ENCODE measurements at regions not wholly inside any gene's neighbourhood (a gene's known extent, or its start where the extent isn't known, plus 50 kb on each side); places are given as distances from the start of the nearest gene placed in this dataset.

DNA sequence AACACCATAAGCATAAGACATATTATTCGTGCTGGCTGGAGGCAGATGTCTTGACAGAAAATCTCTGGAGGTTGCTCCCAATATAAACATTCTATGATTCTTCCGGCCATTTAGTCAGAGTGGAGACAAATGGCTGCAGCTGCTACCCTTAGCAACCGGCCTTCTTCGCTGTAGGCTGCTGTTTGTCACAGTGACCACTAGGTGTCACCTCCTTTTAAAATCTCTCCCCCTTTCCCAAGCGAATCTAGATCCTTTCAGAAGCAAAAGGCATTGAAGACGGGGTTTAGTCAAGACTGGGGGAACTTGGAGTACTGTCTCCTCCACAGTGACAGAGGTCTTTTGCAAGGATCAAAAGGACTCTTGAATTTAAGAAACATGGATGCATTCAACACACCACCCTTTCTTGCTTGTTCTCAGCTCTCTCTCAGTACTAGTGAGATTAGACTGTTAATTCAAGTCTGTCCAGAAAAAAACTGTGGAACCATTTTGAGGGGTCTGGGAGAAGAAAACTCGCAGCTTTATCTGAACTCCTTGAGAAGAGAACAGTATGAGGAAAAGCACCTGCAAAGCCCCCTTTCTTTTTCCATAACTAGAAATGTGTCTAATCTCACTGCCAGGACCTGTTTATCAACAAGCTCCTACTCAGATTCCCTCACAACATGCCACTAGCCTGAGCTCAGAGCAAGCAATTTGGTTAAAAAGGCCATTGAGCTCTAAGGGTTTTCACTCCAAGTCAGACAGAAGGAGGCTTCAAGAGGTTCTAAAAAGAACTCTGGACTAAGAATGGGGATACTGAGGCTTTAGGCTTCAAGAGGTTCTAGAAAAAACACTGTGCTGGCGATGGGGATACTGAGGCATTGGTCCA lies 408.3 kb upstream of the PLXNA2 start:
- no peaks in the 10 kb centered on the region for H3K79me2 ChIP-seq (ENCODE audit: control insufficient read depth, insufficient read depth, low read length, poor library complexity)
- no peak overlapping the region for H4K12ac ChIP-seq (ENCODE audit: low read depth, low read length)
- no peak overlapping the region for H2AFZ ChIP-seq (ENCODE audit: insufficient read depth, low read length, poor library complexity)
- DNase-seq: peak; percentile 56 to 80
- H2BK12ac ChIP-seq (ENCODE audit: low read length): peak overlapping the region; percentile 68
- H2BK120ac ChIP-seq (ENCODE audit: insufficient read depth, low read length, poor library complexity): peak overlapping the region; percentile 28
- no peak overlapping the region for H3K27ac ChIP-seq (ENCODE audit: low read depth, low read length)
- WGBS (ENCODE audit: extremely low coverage, insufficient coverage, insufficient read length): no CpG with 5 or more reads among the region's 8 CpGs
- no peak overlapping the region for H3K4ac ChIP-seq (ENCODE audit: low read depth, low read length)
- H3K79me1 ChIP-seq (ENCODE audit: low read length): peaks cover 3% of the 10 kb centered on the region
- no peak overlapping the region for H3K18ac ChIP-seq (ENCODE audit: low read length)
- H3K4me3 ChIP-seq (ENCODE audit: low read depth, low read length): no peak overlapping the region
- H2BK5ac ChIP-seq (ENCODE audit: low read depth, low read length, poor library complexity): peak overlapping the region; percentile 57
- no peaks in the 10 kb centered on the region for H3K36me3 ChIP-seq (ENCODE audit: control insufficient read depth in 1 of 2, insufficient read depth in 2 of 2, low read length in 2 of 2)
- H3K4me2 ChIP-seq (ENCODE audit: low read length): no peak overlapping the region
- peak overlapping the region; percentile 90 for H2AK5ac ChIP-seq (ENCODE audit: low read length)
- no peak overlapping the region for H3K14ac ChIP-seq (ENCODE audit: low read length)
- H3K9ac ChIP-seq (ENCODE audit: low read length): no peak overlapping the region
- H3K27me3 ChIP-seq (ENCODE audit: insufficient read depth, low read length): no peaks in the 10 kb centered on the region
- peak overlapping the region; percentile 91 for H4K91ac ChIP-seq (ENCODE audit: low read depth, low read length)
- H3K23ac ChIP-seq (ENCODE audit: low read length): no peak overlapping the region
- H3K4me1 ChIP-seq (ENCODE audit: control insufficient read depth in 1 of 2, insufficient read depth in 2 of 2, low read length in 2 of 2): peaks cover 3% of the 10 kb centered on the region in 2 experiments
- peak overlapping the region; percentile 55 for H4K8ac ChIP-seq (ENCODE audit: low read depth, low read length)
- no peaks in the 10 kb centered on the region for H3K9me3 ChIP-seq (ENCODE audit: insufficient read depth, low read depth, low read length)

DNA sequence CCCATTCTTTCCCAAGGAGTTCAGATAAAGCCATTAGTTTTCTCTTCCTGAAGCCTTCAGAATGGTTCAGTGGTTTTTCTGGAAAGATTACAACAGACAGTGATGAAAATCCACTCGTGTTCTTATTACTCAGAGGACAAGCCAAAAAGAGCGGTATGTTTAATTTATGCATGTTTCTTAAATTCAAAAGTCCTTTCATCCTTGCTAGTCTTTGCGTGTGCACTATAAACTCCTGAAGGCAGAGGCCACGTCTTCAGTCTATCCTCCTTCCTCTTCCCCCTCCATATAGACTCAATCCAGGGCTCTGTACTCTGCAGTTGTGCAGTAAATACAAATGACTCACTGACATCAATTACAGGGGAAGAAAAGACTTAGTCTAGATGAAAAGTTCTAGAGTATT lies 409.2 kb upstream of the PLXNA2 start:
- H2BK120ac ChIP-seq (ENCODE audit: insufficient read depth, low read length, poor library complexity): no peak overlapping the region
- no peak overlapping the region for H4K12ac ChIP-seq (ENCODE audit: low read depth, low read length)
- no peak overlapping the region for H2AK5ac ChIP-seq (ENCODE audit: low read length)
- H3K23ac ChIP-seq (ENCODE audit: low read length): no peak overlapping the region
- WGBS (ENCODE audit: extremely low coverage, insufficient coverage, insufficient read length): no CpG with 5 or more reads among the region's 4 CpGs
- no peak overlapping the region for H3K9ac ChIP-seq (ENCODE audit: low read length)
- H3K14ac ChIP-seq (ENCODE audit: low read length): no peak overlapping the region
- H3K4me2 ChIP-seq (ENCODE audit: low read length): no peak overlapping the region
- H3K27ac ChIP-seq (ENCODE audit: low read depth, low read length): no peak overlapping the region
- no peak overlapping the region for H3K4ac ChIP-seq (ENCODE audit: low read depth, low read length)
- no peaks in the 10 kb centered on the region for H3K79me2 ChIP-seq (ENCODE audit: control insufficient read depth, insufficient read depth, low read length, poor library complexity)
- peaks cover 3% of the 10 kb centered on the region for H3K79me1 ChIP-seq (ENCODE audit: low read length)
- H3K18ac ChIP-seq (ENCODE audit: low read length): no peak overlapping the region
- no peak overlapping the region for H3K4me3 ChIP-seq (ENCODE audit: low read depth, low read length)
- no peak overlapping the region for H2BK12ac ChIP-seq (ENCODE audit: low read length)
- DNase-seq: no peak
- H3K9me3 ChIP-seq (ENCODE audit: insufficient read depth, low read depth, low read length): no peaks in the 10 kb centered on the region
- H4K91ac ChIP-seq (ENCODE audit: low read depth, low read length): no peak overlapping the region
- no peak overlapping the region for H4K8ac ChIP-seq (ENCODE audit: low read depth, low read length)
- no peaks in the 10 kb centered on the region for H3K27me3 ChIP-seq (ENCODE audit: insufficient read depth, low read length)
- H2AFZ ChIP-seq (ENCODE audit: insufficient read depth, low read length, poor library complexity): no peak overlapping the region
- peaks cover 3% of the 10 kb centered on the region in 2 experiments for H3K4me1 ChIP-seq (ENCODE audit: control insufficient read depth in 1 of 2, insufficient read depth in 2 of 2, low read length in 2 of 2)
- no peaks in the 10 kb centered on the region for H3K36me3 ChIP-seq (ENCODE audit: control insufficient read depth in 1 of 2, insufficient read depth in 2 of 2, low read length in 2 of 2)
- no peak overlapping the region for H2BK5ac ChIP-seq (ENCODE audit: low read depth, low read length, poor library complexity)

DNA sequence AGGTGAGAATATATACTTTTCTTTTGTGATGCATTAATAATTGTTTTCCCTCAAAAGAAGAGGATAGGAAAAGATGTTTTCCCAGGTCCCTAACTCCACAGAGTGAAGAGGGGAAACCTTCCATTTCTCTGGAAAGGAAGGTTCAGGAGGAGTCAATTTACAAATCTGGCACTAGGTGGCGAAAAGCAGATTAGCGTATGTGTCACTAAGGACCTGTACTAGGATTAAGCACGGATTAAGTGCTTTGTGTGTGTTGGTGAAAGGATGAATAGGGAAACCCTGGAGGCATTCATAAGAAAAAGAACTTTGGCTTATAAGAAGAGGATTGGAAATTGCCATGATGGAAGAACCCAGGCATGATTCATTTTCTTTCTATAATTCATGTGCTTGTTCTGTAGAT lies 410.1 kb upstream of the PLXNA2 start:
- Histone ChIP-seq H3K4me1 (ENCODE audit: control insufficient read depth in 1 of 2, insufficient read depth in 2 of 2, low read length in 2 of 2) (peaks cover 3% of the 10 kb centered on the region in 2 experiments), H3K9me3 (ENCODE audit: insufficient read depth, low read depth, low read length) (no peaks in the 10 kb centered on the region), H3K4me2 (ENCODE audit: low read length) (no peak overlapping the region), H3K79me1 (ENCODE audit: low read length) (peaks cover 3% of the 10 kb centered on the region), H3K27ac (ENCODE audit: low read depth, low read length) (no peak overlapping the region), H4K8ac (ENCODE audit: low read depth, low read length) (no peak overlapping the region), H3K27me3 (ENCODE audit: insufficient read depth, low read length) (no peaks in the 10 kb centered on the region), H4K91ac (ENCODE audit: low read depth, low read length) (no peak overlapping the region), H3K4me3 (ENCODE audit: low read depth, low read length) (no peak overlapping the region), H2AFZ (ENCODE audit: insufficient read depth, low read length, poor library complexity) (no peak overlapping the region), H3K9ac (ENCODE audit: low read length) (no peak overlapping the region), H3K4ac (ENCODE audit: low read depth, low read length) (no peak overlapping the region), H2AK5ac (ENCODE audit: low read length) (no peak overlapping the region), H4K12ac (ENCODE audit: low read depth, low read length) (no peak overlapping the region), H3K23ac (ENCODE audit: low read length) (no peak overlapping the region), H2BK120ac (ENCODE audit: insufficient read depth, low read length, poor library complexity) (no peak overlapping the region), H3K14ac (ENCODE audit: low read length) (no peak overlapping the region), H2BK12ac (ENCODE audit: low read length) (no peak overlapping the region), H3K79me2 (ENCODE audit: control insufficient read depth, insufficient read depth, low read length, poor library complexity) (no peaks in the 10 kb centered on the region), H3K18ac (ENCODE audit: low read length) (no peak overlapping the region), H3K36me3 (ENCODE audit: control insufficient read depth in 1 of 2, insufficient read depth in 2 of 2, low read length in 2 of 2) (no peaks in the 10 kb centered on the region), H2BK5ac (ENCODE audit: low read depth, low read length, poor library complexity) (no peak overlapping the region)
- peak; percentile 21 to 69 for DNase-seq
- no CpG with 5 or more reads among the region's 3 CpGs for WGBS (ENCODE audit: extremely low coverage, insufficient coverage, insufficient read length)

DNA sequence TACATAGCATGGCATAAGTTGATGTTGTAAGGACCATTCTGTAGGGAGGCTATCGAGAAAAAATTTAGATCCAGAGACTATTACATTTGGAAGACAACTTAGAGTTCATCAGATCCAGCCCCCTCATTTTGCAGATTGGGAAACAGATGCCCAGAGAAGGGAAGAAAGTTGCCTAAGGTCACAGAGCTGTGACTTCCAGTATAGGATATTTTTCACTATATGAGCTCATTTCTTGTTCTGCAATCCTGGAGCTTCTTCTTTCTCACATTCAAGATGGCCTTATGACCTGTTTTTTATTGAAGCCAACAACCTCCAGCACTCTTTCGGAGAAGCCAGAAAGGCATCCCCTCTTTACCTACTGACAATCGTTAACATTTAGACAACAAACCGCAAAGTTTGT lies 421.8 kb upstream of the PLXNA2 start:
- Histone ChIP-seq H4K91ac (ENCODE audit: low read depth, low read length) (no peak overlapping the region), H3K79me1 (ENCODE audit: low read length) (no peaks in the 10 kb centered on the region), H3K4me2 (ENCODE audit: low read length) (no peak overlapping the region), H3K27me3 (ENCODE audit: insufficient read depth, low read length) (no peaks in the 10 kb centered on the region), H3K27ac (ENCODE audit: low read depth, low read length) (no peak overlapping the region), H3K14ac (ENCODE audit: low read length) (no peak overlapping the region), H2AFZ (ENCODE audit: insufficient read depth, low read length, poor library complexity) (no peak overlapping the region), H2BK12ac (ENCODE audit: low read length) (no peak overlapping the region), H4K12ac (ENCODE audit: low read depth, low read length) (no peak overlapping the region), H3K4me1 (ENCODE audit: control insufficient read depth in 1 of 2, insufficient read depth in 2 of 2, low read length in 2 of 2) (no peaks in the 10 kb centered on the region), H3K18ac (ENCODE audit: low read length) (no peak overlapping the region), H3K79me2 (ENCODE audit: control insufficient read depth, insufficient read depth, low read length, poor library complexity) (no peaks in the 10 kb centered on the region), H2BK120ac (ENCODE audit: insufficient read depth, low read length, poor library complexity) (no peak overlapping the region), H2BK5ac (ENCODE audit: low read depth, low read length, poor library complexity) (no peak overlapping the region), H3K23ac (ENCODE audit: low read length) (no peak overlapping the region), H3K4ac (ENCODE audit: low read depth, low read length) (no peak overlapping the region), H3K36me3 (ENCODE audit: control insufficient read depth in 1 of 2, insufficient read depth in 2 of 2, low read length in 2 of 2) (no peaks in the 10 kb centered on the region), H3K9me3 (ENCODE audit: insufficient read depth, low read depth, low read length) (no peaks in the 10 kb centered on the region), H4K8ac (ENCODE audit: low read depth, low read length) (no peak overlapping the region), H2AK5ac (ENCODE audit: low read length) (no peak overlapping the region), H3K4me3 (ENCODE audit: low read depth, low read length) (no peak overlapping the region), H3K9ac (ENCODE audit: low read length) (no peak overlapping the region)
- no peak for DNase-seq
- WGBS (ENCODE audit: extremely low coverage, insufficient coverage, insufficient read length): no CpG with 5 or more reads among the region's 4 CpGs
